ENCODE measurements at regions not wholly inside any gene's neighbourhood (a gene's known extent, or its start where the extent isn't known, plus 50 kb on each side); places are given as distances from the start of the nearest gene placed in this dataset.

- TF ChIP-seq SMC3 (IDR thresholded peaks at IDR 0.05; ENCODE audit: low read depth, low read length) (no peak), POLR2A (IDR thresholded peaks at IDR 0.05; ENCODE audit: low read depth, low read length) (no peak), CTCF (conservative IDR thresholded peaks at IDR 0.05; ENCODE audit: low read depth, low read length) (no peak), RFX5 (IDR thresholded peaks at IDR 0.05; ENCODE audit: low read depth, low read length) (no peak), BHLHE40 (IDR thresholded peaks at IDR 0.05; ENCODE audit: low read depth, low read length) (no peak), MAFK (IDR thresholded peaks at IDR 0.05; ENCODE audit: low read depth, low read length) (no peak), USF2 (IDR thresholded peaks at IDR 0.05; ENCODE audit: low read depth, low read length) (no peak), MAZ (IDR thresholded peaks at IDR 0.05; ENCODE audit: borderline replicate concordance, low read depth, low read length) (no peak), RCOR1 (IDR thresholded peaks at IDR 0.05; ENCODE audit: insufficient replicate concordance, low read length) (no peak), MXI1 (IDR thresholded peaks at IDR 0.05; ENCODE audit: borderline replicate concordance, low read depth, low read length) (no peak), CEBPB (IDR thresholded peaks at IDR 0.05; ENCODE audit: low read depth, low read length) (no peak), ELK1 (IDR thresholded peaks at IDR 0.05; ENCODE audit: borderline replicate concordance, low read depth, low read length) (no peak)
Measured at GRCh38 chrX:39194673-39195072, 393.4 kb downstream of the MID1IP1 start.

Data from IMR-90 (cell line).